GM23338 (cell line): ENCODE measurements at regions not wholly inside any gene's neighbourhood (a gene's known extent, or its start where the extent isn't known, plus 50 kb on each side); places are given as distances from the start of the nearest gene placed in this dataset.

Experiments
- ATAC-seq: fragments of 200-7000 bp; cut with Tn5 transposase; 3 replicates; pipeline ENCODE4 v1.9.1; 2020
- DNase-seq: peaks from one replicate; pipeline ENCODE4 v3.0.0-alpha.2; 2015; ENCODE audit warnings: low spot score
- H2AFZ ChIP-seq: fragments of 200-600 bp; sonication (generic); 2 replicates; pipeline ENCODE4 v1.8.0; 2016; ENCODE audit warnings: antibody characterized with exemption, mild to moderate bottlenecking, moderate library complexity
- H3F3A ChIP-seq: fragments of 200-600 bp; sonication (generic); replicated peaks from 2 replicates; pipeline ENCODE4 v1.8.0; 2017; ENCODE audit warnings: antibody characterized with exemption, mixed run types, low read depth
- H3K27ac ChIP-seq: fragments of 200-600 bp; sonication (generic); 2 replicates; pipeline ENCODE4 v1.6.1; 2016; ENCODE audit warnings: low read depth
- H3K27me3 ChIP-seq: fragments of 200-600 bp; sonication (generic); 2 replicates; pipeline ENCODE4 v1.8.0; 2016; ENCODE audit warnings: mild to moderate bottlenecking, mixed run types, moderate library complexity; ENCODE audit not compliant: insufficient read depth
- H3K36me3 ChIP-seq: fragments of 200-600 bp; sonication (generic); 2 replicates; pipeline ENCODE4 v1.8.0; 2016; ENCODE audit warnings: mild to moderate bottlenecking; ENCODE audit not compliant: insufficient read depth
- H3K4me1 ChIP-seq: fragments of 200-600 bp; sonication (generic); 2 replicates; pipeline ENCODE4 v1.8.0; 2016; ENCODE audit warnings: mild to moderate bottlenecking, moderate library complexity; ENCODE audit not compliant: insufficient read depth
- H3K4me2 ChIP-seq: fragments of 200-600 bp; sonication (generic); 2 replicates; pipeline ENCODE4 v1.7.1; 2017; ENCODE audit warnings: mixed run types
- H3K4me3 ChIP-seq: fragments of 200-600 bp; sonication (generic); 2 replicates; pipeline ENCODE4 v1.6.1; 2016; ENCODE audit warnings: mixed run types
- H3K79me2 ChIP-seq: fragments of 200-600 bp; sonication (generic); replicated peaks from 2 replicates; pipeline ENCODE4 v1.8.0; 2017; ENCODE audit warnings: mild to moderate bottlenecking; ENCODE audit not compliant: insufficient read depth
- H3K9me2 ChIP-seq: fragments of 200-600 bp; sonication (generic); 2 replicates; pipeline ENCODE4 v1.8.0; 2017; ENCODE audit not compliant: insufficient read depth
- H4K20me1 ChIP-seq: fragments of 200-600 bp; sonication (generic); replicated peaks from 2 replicates; pipeline ENCODE4 v1.8.0; 2017; ENCODE audit warnings: mild to moderate bottlenecking; ENCODE audit not compliant: insufficient read depth
- H3K27ac Mint-ChIP-seq: 2 replicates; pipeline ENCODE4 v1.8.0; 2020; ENCODE audit warnings: inconsistent platforms, mild to moderate bottlenecking, moderate library complexity, mixed read lengths
- H3K27me3 Mint-ChIP-seq: 3 replicates; pipeline ENCODE4 v1.8.0; 2022; ENCODE audit warnings: low read depth, mild to moderate bottlenecking, moderate library complexity, mixed read lengths, inconsistent platforms; ENCODE audit not compliant: insufficient read depth, poor library complexity
- H3K36me3 Mint-ChIP-seq: 3 replicates; pipeline ENCODE4 v1.8.0; 2021; ENCODE audit warnings: low read depth, mild to moderate bottlenecking, inconsistent platforms, moderate library complexity, mixed read lengths
- H3K4me1 Mint-ChIP-seq: 3 replicates; pipeline ENCODE4 v1.8.0; 2020; ENCODE audit warnings: mild to moderate bottlenecking, inconsistent platforms, mixed read lengths
- H3K4me3 Mint-ChIP-seq: 3 replicates; pipeline ENCODE4 v1.8.0; 2021; ENCODE audit warnings: moderate library complexity, mild to moderate bottlenecking, inconsistent platforms, mixed read lengths
- H3K9me3 Mint-ChIP-seq: 3 replicates; pipeline ENCODE4 v1.8.0; 2020; ENCODE audit warnings: moderate library complexity, mild to moderate bottlenecking, inconsistent platforms, mixed read lengths
- CREB1 ChIP-seq: fragments of 250-450 bp; sonication (Bioruptor Pico); IDR thresholded peaks from 2 replicates; pipeline ENCODE4 v1.5.0; 2020; ENCODE audit warnings: low read depth, mild to moderate bottlenecking, moderate library complexity
- EZH2phosphoT487 ChIP-seq: fragments of 200-600 bp; sonication (generic); IDR thresholded peaks from one replicate; pipeline ENCODE4 v1.8.1; 2018; ENCODE audit warnings: antibody characterized with exemption; ENCODE audit not compliant: unreplicated experiment
- JUNB ChIP-seq: IDR thresholded peaks from one replicate; pipeline ENCODE4 v1.6.1; 2016; ENCODE audit warnings: antibody characterized with exemption; ENCODE audit not compliant: unreplicated experiment
- NANOG ChIP-seq: IDR thresholded peaks from 2 replicates; pipeline ENCODE4 v1.6.1; 2016; ENCODE audit warnings: antibody characterized with exemption, borderline replicate concordance
- POLR2AphosphoS5 ChIP-seq: IDR thresholded peaks from 2 replicates; pipeline ENCODE4 v1.6.1; 2016; ENCODE audit warnings: antibody characterized with exemption, low read depth
- ZNF331 ChIP-seq: fragments of 250-450 bp; sonication (Bioruptor Pico); IDR thresholded peaks from 2 replicates; pipeline ENCODE4 v1.5.0; 2020; ENCODE audit warnings: low read depth, mild to moderate bottlenecking, moderate library complexity
- TF ChIP-seq, protein P1 (sequence below): IDR thresholded peaks from one replicate; pipeline ENCODE4 v1.6.1; 2018; ENCODE audit warnings: antibody characterized with exemption; ENCODE audit not compliant: unreplicated experiment
- TF ChIP-seq, protein P2 (sequence below): fragments of 250-450 bp; sonication (Bioruptor Pico); IDR thresholded peaks from 2 replicates; pipeline ENCODE4 v1.5.0; 2020; ENCODE audit warnings: mild to moderate bottlenecking, moderate library complexity

DNA sequence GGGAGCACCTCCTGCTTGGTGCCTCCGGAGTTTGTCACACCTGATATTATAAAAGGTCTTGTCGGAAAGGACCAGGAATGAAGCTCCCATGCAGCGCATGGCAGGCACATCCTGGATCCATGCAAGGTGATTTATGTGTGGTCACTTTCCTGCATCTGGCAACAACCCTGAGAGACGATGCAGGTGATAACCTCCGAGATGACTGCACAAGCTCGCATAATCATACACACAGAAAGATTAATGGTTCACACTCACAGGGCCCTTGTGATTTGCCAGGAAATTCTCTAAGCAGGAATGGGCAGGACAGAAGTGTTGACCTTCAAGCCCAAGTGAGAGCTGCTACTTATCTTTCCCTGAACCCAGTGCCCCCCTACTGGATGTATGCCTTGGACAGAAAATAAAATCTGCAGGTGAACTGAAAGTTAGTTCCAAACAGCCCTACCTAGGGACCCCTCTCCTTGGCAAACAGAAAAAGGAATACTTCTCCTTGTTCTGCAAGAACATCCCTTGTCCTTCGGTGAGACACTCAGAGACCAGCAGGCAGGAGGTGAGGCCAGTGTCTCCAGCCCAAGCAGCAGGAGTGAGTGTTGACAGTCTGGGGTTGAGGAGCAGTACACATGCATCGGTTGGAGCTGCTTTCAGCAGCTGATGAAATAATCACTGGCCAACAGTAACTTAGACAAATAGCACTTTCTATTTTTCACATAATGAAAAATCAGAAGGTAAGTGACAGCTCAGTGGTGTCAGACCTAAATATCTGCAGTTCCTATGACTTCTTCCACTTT lies 619.4 kb upstream of the B3GAT1 start (continued):
- TF ChIP-seq POLR2AphosphoS5 (no peak), EZH2phosphoT487 (no peak), NANOG (no peak), JUNB (no peak), ZNF331 (CRISPR knock-in tag) (no peak)

DNA sequence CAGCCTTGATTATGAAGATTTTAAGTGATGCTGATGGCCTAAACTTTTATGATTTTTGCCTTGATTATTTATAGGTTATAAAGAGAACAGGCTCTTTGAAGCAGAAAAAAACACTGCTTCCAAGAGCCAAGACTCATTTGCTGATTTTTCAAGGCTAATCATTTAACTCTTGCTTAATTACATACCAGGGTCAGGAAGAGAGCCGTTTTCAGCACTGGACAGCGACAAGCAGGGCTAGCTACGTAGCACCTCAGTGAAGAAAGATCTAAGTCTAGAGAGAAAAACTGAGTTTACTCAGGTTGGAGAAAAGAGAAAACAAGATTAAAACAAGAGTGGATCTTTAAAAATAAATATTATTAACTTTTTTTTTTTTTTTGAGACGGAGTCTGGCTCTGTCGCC lies 615.4 kb upstream of the B3GAT1 start:
- H3K27ac Mint-ChIP-seq, result no peak overlapping the region
- no peak overlapping the region for H2AFZ ChIP-seq
- no peaks in the 10 kb centered on the region for H3K27me3 Mint-ChIP-seq
- no peaks in the 10 kb centered on the region for H4K20me1 ChIP-seq
- no peaks in the 10 kb centered on the region for H3F3A ChIP-seq
- no peak overlapping the region for H3K27ac ChIP-seq
- H3K9me3 Mint-ChIP-seq, result no peaks in the 10 kb centered on the region
- ATAC-seq, result peak; percentile 83
- no peaks in the 10 kb centered on the region for H3K36me3 ChIP-seq
- no peak overlapping the region for H3K4me3 ChIP-seq
- H3K27me3 ChIP-seq, result no peaks in the 10 kb centered on the region
- no peak overlapping the region for H3K4me3 Mint-ChIP-seq
- H3K4me1 ChIP-seq, result peaks cover 8% of the 10 kb centered on the region
- peaks cover 3% of the 10 kb centered on the region; the same call in 1 of the 2 replicates for H3K9me2 ChIP-seq
- H3K36me3 Mint-ChIP-seq, result no peaks in the 10 kb centered on the region
- no peaks in the 10 kb centered on the region for H3K79me2 ChIP-seq
- H3K4me1 Mint-ChIP-seq, result peaks cover 20% of the 10 kb centered on the region
- DNase-seq, result peak; percentile 89
- TF ChIP-seq, protein P1, sequence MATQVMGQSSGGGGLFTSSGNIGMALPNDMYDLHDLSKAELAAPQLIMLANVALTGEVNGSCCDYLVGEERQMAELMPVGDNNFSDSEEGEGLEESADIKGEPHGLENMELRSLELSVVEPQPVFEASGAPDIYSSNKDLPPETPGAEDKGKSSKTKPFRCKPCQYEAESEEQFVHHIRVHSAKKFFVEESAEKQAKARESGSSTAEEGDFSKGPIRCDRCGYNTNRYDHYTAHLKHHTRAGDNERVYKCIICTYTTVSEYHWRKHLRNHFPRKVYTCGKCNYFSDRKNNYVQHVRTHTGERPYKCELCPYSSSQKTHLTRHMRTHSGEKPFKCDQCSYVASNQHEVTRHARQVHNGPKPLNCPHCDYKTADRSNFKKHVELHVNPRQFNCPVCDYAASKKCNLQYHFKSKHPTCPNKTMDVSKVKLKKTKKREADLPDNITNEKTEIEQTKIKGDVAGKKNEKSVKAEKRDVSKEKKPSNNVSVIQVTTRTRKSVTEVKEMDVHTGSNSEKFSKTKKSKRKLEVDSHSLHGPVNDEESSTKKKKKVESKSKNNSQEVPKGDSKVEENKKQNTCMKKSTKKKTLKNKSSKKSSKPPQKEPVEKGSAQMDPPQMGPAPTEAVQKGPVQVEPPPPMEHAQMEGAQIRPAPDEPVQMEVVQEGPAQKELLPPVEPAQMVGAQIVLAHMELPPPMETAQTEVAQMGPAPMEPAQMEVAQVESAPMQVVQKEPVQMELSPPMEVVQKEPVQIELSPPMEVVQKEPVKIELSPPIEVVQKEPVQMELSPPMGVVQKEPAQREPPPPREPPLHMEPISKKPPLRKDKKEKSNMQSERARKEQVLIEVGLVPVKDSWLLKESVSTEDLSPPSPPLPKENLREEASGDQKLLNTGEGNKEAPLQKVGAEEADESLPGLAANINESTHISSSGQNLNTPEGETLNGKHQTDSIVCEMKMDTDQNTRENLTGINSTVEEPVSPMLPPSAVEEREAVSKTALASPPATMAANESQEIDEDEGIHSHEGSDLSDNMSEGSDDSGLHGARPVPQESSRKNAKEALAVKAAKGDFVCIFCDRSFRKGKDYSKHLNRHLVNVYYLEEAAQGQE, result peak; percentile 96
- TF ChIP-seq, protein P2, sequence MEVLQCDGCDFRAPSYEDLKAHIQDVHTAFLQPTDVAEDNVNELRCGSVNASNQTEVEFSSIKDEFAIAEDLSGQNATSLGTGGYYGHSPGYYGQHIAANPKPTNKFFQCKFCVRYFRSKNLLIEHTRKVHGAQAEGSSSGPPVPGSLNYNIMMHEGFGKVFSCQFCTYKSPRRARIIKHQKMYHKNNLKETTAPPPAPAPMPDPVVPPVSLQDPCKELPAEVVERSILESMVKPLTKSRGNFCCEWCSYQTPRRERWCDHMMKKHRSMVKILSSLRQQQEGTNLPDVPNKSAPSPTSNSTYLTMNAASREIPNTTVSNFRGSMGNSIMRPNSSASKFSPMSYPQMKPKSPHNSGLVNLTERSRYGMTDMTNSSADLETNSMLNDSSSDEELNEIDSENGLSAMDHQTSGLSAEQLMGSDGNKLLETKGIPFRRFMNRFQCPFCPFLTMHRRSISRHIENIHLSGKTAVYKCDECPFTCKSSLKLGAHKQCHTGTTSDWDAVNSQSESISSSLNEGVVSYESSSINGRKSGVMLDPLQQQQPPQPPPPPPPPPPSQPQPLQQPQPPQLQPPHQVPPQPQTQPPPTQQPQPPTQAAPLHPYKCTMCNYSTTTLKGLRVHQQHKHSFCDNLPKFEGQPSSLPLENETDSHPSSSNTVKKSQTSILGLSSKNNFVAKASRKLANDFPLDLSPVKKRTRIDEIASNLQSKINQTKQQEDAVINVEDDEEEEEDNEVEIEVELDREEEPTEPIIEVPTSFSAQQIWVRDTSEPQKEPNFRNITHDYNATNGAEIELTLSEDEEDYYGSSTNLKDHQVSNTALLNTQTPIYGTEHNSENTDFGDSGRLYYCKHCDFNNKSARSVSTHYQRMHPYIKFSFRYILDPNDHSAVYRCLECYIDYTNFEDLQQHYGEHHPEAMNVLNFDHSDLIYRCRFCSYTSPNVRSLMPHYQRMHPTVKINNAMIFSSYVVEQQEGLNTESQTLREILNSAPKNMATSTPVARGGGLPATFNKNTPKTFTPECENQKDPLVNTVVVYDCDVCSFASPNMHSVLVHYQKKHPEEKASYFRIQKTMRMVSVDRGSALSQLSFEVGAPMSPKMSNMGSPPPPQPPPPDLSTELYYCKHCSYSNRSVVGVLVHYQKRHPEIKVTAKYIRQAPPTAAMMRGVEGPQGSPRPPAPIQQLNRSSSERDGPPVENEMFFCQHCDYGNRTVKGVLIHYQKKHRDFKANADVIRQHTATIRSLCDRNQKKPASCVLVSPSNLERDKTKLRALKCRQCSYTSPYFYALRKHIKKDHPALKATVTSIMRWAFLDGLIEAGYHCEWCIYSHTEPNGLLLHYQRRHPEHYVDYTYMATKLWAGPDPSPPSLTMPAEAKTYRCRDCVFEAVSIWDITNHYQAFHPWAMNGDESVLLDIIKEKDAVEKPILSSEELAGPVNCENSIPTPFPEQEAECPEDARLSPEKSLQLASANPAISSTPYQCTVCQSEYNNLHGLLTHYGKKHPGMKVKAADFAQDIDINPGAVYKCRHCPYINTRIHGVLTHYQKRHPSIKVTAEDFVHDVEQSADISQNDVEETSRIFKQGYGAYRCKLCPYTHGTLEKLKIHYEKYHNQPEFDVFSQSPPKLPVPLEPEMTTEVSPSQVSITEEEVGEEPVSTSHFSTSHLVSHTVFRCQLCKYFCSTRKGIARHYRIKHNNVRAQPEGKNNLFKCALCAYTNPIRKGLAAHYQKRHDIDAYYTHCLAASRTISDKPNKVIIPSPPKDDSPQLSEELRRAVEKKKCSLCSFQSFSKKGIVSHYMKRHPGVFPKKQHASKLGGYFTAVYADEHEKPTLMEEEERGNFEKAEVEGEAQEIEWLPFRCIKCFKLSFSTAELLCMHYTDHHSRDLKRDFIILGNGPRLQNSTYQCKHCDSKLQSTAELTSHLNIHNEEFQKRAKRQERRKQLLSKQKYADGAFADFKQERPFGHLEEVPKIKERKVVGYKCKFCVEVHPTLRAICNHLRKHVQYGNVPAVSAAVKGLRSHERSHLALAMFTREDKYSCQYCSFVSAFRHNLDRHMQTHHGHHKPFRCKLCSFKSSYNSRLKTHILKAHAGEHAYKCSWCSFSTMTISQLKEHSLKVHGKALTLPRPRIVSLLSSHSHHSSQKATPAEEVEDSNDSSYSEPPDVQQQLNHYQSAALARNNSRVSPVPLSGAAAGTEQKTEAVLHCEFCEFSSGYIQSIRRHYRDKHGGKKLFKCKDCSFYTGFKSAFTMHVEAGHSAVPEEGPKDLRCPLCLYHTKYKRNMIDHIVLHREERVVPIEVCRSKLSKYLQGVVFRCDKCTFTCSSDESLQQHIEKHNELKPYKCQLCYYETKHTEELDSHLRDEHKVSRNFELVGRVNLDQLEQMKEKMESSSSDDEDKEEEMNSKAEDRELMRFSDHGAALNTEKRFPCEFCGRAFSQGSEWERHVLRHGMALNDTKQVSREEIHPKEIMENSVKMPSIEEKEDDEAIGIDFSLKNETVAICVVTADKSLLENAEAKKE (CRISPR knock-in tag), result no peak
- TF ChIP-seq CREB1 (CRISPR knock-in tag), result peak; percentile 69; the same call in 1 of the 2 replicates
- no peak overlapping the region for H3K4me2 ChIP-seq
